Epithelial cell of esophagus (primary cell): ENCODE measurements at regions not wholly inside any gene's neighbourhood (a gene's known extent, or its start where the extent isn't known, plus 50 kb on each side); places are given as distances from the start of the nearest gene placed in this dataset.

Experiments used
- DNase-seq: peaks from one replicate; pipeline ENCODE4 v3.0.0; 2010; ENCODE audit warnings: low read depth
- H3K4me3 ChIP-seq: 2 replicates; pipeline ENCODE4 v1.5.1; 2011; ENCODE audit warnings: mild to moderate bottlenecking, low read length, control low read depth
- TF ChIP-seq, protein P1 (sequence below): IDR thresholded peaks from 2 replicates; pipeline ENCODE4 v1.5.1; 2011; ENCODE audit warnings: low read depth, mild to moderate bottlenecking, low read length, control low read depth, inconsistent platforms; ENCODE audit not compliant: insufficient read depth; ENCODE audit errors: missing control alignments

DNA sequence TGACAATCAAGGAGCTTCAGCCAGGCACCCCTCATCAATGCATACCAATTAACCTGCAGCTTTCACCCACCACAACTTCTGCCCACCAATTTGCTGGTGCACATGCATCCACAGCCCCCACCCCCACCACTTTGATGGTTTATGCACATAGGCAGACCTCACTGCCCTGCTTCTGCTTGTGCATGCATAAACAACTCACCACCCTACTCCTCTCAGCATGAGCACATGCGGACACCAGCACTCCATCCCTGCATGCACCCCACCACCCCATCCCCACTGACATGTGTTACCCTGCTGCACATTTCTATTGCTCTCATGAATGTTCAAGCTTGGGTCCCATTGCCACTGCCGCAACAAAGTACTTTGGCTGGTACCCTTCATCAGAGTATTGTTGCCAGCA lies 94.5 kb upstream of the GALNTL6 start:
- H3K4me3 ChIP-seq = no peak overlapping the region
- TF ChIP-seq, protein P1, sequence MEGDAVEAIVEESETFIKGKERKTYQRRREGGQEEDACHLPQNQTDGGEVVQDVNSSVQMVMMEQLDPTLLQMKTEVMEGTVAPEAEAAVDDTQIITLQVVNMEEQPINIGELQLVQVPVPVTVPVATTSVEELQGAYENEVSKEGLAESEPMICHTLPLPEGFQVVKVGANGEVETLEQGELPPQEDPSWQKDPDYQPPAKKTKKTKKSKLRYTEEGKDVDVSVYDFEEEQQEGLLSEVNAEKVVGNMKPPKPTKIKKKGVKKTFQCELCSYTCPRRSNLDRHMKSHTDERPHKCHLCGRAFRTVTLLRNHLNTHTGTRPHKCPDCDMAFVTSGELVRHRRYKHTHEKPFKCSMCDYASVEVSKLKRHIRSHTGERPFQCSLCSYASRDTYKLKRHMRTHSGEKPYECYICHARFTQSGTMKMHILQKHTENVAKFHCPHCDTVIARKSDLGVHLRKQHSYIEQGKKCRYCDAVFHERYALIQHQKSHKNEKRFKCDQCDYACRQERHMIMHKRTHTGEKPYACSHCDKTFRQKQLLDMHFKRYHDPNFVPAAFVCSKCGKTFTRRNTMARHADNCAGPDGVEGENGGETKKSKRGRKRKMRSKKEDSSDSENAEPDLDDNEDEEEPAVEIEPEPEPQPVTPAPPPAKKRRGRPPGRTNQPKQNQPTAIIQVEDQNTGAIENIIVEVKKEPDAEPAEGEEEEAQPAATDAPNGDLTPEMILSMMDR = no peak
- DNase-seq = no peak

DNA sequence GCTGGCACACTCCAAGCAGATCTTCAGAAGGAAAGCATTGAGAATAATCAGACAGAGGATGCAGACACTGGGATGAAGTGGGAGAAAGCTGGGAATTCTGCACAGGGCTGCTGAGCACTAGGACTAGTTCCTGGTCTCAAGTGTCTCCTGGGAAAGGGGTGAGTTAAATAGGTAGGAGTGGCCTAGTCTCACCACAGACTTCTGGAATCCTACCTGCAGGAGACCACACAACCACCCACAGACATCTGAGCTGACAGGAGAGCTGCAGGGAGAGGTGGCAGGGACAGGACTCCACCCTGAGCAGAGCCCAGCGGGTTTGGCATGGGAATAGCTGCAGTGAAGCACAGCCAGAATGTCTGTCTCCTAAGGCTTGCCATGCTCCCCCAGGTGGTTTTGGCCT lies 95.1 kb upstream of the GALNTL6 start:
- no peak overlapping the region for H3K4me3 ChIP-seq
- DNase-seq = no peak
- TF ChIP-seq, protein P1 = no peak

DNA sequence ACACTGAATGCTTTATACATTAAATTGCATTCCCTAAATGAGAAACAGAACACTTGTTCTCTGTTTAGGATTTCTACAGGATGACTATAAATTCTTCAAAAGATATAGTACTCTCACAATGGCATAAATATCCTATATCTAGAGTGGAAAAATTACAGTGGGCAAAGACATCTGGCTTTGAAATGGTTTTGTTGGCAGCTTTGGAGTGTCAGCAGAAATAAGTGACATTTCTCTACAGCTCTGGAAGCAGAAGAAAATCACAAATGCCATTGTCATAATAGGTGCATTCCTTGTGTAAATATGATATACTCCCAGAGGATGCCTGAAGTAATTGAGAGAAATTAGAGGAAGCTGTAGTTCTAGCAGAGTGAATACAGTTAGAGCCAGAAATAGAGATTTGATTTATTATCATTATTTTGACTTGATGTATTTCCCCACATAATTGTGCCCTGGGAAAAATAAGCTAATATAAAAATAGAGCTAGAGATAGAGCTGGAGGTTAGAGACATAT lies 95.9 kb upstream of the GALNTL6 start:
- H3K4me3 ChIP-seq = no peak overlapping the region
- no peak for DNase-seq
- TF ChIP-seq, protein P1 = no peak

DNA sequence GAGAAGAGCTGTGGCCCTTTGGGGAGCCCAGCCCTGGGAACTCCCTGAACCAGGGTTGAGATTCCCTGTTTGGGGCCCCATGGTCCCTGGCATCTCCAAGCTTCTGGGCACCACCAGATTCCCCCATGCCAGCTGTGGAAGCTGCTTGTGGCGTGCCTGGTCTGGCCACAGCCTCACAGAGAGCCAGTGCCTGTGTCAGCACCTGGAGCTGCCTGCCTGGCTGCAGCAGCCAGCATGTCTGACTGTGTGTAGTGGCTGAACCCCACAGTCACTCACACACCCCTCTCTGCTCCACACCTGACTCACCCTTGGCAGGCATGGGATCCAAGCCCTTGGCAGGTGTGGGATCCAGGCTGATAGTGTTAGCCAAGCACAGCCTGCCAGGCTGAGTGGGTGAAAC lies 97.2 kb upstream of the GALNTL6 start:
- no peak overlapping the region for H3K4me3 ChIP-seq
- TF ChIP-seq, protein P1 = no peak

DNA sequence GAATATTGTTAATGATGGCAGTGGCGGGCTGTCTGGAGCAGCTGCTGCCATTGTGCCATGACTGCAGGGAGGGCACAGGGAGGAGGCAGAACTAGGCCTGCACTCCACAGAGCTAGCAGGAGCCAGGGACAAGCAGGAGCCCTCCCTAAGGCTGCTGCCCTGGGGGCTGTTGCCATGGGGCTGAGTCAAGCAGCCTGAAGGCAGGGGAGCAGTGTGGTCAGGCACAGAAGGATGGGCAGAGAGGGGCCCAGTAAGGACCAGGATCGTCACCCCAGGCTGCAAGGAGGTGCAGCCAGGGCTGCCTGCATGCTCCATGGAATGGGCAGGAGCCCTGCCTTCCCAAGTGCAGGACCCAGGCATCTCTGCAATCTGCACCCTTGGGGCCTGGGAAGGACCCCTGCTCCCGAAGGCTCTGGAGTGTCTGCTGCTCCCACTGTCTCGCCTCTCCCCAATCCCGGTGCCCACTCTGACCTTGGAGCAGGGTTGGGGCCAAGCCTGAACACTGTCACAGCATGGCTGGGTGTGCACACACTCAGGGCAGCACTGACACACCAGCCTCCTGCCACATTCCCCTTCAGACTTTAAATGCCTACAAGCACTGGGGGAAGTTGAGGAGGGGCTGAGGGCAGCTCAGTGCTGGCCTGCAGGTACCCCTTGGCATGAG lies 98.3 kb upstream of the GALNTL6 start:
- no peak for DNase-seq
- TF ChIP-seq, protein P1 = no peak
- H3K4me3 ChIP-seq = no peak overlapping the region

More for the DNA sequence above, 97.2 kb upstream of the GALNTL6 start:
- no peak for DNase-seq

DNA sequence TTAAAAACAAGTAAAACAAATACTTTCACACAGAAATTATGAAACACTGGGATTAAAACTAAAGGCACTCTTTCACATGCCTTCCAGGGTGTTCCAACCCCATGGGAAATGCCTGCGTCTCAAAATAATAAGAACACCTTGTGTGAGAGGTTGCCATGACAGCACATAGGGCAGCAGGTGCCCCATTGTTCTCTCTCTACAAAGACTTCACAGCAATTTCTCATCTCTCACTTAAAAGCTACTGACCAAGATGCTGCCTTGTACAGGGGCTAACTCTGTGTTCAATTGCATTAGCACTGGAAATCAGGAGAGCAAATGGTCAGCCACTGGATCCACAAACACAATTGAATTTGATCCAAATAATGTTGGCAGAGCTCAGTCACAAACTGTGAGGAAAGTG lies 102.5 kb upstream of the GALNTL6 start:
- DNase-seq = no peak

More for the DNA sequence above, 102.5 kb upstream of the GALNTL6 start:
- TF ChIP-seq, protein P1 = no peak
- H3K4me3 ChIP-seq = no peak overlapping the region
